ENCODE measurements at regions not wholly inside any gene's neighbourhood (a gene's known extent, or its start where the extent isn't known, plus 50 kb on each side); places are given as distances from the start of the nearest gene placed in this dataset.

- TF ChIP-seq CTCF (IDR thresholded peaks at IDR 0.05; ENCODE audit: low read length) (no peak), EZH2phosphoT487 (IDR thresholded peaks at IDR 0.05; ENCODE audit: low read length) (no peak), EZH2 (optimal IDR thresholded peaks at IDR 0.05; ENCODE audit: low read depth, low read length) (no peak)
Observed at GRCh38 chr12:18895540-18895939, 157.6 kb downstream of the CAPZA3 start.
